Chondrocyte (in vitro differentiated cells): ENCODE measurements at regions not wholly inside any gene's neighbourhood (a gene's known extent, or its start where the extent isn't known, plus 50 kb on each side); places are given as distances from the start of the nearest gene placed in this dataset.
A peak's percentile ranks its signal among the peaks of the same experiment; 100 is the strongest.

Source experiments
- DNase-seq: peaks from one replicate; pipeline ENCODE4 v3.0.0; 2021; ENCODE audit warnings: mixed read lengths, low spot score
- H3K27ac Mint-ChIP-seq: one replicate; pipeline ENCODE4 v1.8.0; 2021; ENCODE audit warnings: mild to moderate bottlenecking, moderate library complexity, mixed read lengths; ENCODE audit not compliant: unreplicated experiment
- H3K27me3 Mint-ChIP-seq: 2 replicates; pipeline ENCODE4 v1.8.0; 2021; ENCODE audit warnings: low read depth, mixed read lengths
- H3K36me3 Mint-ChIP-seq: 2 replicates; pipeline ENCODE4 v1.8.0; 2021; ENCODE audit warnings: low read depth, mixed read lengths
- H3K4me1 Mint-ChIP-seq: 2 replicates; pipeline ENCODE4 v1.8.0; 2021; ENCODE audit warnings: low read depth, mild to moderate bottlenecking, mixed read lengths
- H3K4me3 Mint-ChIP-seq: one replicate; pipeline ENCODE4 v1.8.0; 2021; ENCODE audit warnings: mild to moderate bottlenecking, moderate library complexity, mixed read lengths; ENCODE audit not compliant: unreplicated experiment
- H3K9me3 Mint-ChIP-seq: 2 replicates; pipeline ENCODE4 v1.8.0; 2021; ENCODE audit warnings: low read depth, mixed read lengths
- TF ChIP-seq, protein P1 (sequence below): fragments of 200-600 bp; sonication (generic); IDR thresholded peaks from 2 replicates; pipeline ENCODE4 v1.5.0; 2021; ENCODE audit warnings: antibody characterized with exemption, mild to moderate bottlenecking, moderate library complexity

DNA sequence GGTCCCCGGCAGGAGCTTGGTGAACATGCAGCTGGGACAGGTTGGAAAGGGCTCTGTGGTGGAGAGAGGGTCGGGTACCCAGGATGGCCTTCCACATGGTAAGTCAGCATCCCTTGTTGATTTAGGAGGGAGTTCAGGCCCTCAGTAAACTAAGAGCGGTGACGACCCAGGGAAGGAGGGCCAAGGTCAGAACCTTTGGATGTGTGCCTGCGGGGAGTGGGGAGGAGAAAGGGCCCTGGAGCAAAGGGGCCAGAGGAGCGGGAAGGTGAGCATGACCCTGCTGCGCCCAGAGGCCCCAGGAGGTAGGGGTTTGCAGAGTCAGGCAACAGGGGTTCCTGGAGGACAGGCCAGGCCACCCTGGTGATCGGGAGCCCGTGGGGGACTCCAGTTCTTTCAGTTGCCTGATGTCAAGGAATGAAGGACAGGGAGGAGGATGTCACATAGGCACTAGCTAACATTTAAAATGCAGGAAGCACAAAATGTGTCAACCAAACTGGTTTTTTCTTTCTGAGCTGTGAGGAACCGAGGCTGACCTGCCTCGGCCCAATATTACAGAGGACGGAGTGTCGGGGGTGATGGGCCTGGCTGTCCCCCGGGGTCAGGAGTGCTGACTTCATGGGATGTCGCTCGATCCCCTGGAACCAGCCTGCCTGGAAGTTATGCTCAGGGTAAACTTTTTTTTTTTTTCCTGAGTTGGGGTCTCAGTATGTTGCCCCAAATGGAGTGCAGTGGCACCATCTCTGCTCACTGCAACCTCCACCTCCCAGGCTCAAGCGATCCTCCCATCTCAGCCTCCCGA is 117.4 kb upstream of the SLC45A1 start:
- TF ChIP-seq, protein P1, sequence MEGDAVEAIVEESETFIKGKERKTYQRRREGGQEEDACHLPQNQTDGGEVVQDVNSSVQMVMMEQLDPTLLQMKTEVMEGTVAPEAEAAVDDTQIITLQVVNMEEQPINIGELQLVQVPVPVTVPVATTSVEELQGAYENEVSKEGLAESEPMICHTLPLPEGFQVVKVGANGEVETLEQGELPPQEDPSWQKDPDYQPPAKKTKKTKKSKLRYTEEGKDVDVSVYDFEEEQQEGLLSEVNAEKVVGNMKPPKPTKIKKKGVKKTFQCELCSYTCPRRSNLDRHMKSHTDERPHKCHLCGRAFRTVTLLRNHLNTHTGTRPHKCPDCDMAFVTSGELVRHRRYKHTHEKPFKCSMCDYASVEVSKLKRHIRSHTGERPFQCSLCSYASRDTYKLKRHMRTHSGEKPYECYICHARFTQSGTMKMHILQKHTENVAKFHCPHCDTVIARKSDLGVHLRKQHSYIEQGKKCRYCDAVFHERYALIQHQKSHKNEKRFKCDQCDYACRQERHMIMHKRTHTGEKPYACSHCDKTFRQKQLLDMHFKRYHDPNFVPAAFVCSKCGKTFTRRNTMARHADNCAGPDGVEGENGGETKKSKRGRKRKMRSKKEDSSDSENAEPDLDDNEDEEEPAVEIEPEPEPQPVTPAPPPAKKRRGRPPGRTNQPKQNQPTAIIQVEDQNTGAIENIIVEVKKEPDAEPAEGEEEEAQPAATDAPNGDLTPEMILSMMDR = no peak
- Mint-ChIP-seq H3K4me3 (no peak overlapping the region), H3K9me3 (no peaks in the 10 kb centered on the region), H3K27me3 (no peaks in the 10 kb centered on the region), H3K36me3 (no peaks in the 10 kb centered on the region), H3K4me1 (peaks cover 87% of the 10 kb centered on the region), H3K27ac (peak overlapping the region; percentile 93)
- peak; percentile 40 for DNase-seq

DNA sequence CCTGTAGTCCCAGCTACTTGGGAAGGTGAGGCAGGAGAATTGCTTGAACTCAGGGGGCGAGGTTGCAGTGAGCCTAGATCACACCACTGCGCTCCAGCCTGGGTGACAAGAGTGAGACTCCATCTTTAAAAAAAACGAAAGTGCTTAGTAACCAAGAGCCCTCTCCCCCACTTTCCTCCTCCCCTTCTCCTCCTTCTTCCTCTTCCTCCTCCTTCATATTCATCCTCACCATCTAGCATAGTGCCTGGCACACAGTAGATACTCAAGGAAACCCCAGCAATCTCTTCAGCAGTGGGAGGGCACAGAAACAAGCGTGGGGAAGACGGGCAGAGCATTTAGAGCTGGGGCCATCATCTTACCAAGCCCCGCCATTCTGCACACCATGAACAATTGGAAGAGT is 119.4 kb upstream of the SLC45A1 start:
- peak overlapping the region; percentile 95 for H3K27ac Mint-ChIP-seq
- H3K4me1 Mint-ChIP-seq = peaks cover 85% of the 10 kb centered on the region
- DNase-seq = peak; percentile 4

DNA sequence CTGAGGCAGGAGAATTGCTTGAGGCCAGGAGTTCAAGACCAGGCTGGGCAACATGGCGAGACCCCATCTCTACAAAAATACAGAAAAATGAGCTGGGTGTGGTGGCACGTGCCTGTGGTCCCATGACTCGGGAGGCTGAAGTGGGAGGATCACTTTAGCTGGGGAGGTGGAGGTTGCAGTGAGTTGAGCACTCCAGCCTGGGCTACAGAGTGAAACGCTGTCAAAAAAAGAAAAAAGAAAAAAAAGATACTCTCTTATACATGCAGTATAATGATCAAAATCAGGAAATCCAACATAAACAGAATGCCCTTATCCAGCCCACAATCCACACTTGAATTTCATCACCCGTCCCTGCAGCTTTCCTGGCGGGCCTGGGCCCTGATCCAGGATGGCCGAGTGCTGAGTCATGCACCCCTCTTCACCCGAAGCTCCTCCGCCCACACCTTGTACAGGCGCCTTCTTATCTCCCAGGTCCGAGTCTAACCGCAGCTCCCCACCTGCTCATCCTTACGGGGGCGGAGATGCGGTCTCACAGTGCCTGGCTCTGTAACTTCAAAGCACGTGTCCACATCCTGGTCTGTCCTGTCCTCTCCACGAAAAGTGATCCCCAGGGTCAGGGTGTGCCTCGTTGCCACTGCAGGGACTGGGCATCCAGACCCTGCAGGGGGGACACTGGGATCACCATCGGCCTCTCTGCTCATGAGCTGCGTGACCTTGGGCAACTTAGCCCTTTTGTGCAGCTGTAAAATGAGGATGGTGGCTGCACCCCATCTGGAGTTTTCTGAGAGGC is 120.2 kb upstream of the SLC45A1 start:
- Mint-ChIP-seq H3K4me1 (peaks cover 77% of the 10 kb centered on the region), H3K27ac (peak overlapping the region; percentile 95), H3K36me3 (no peaks in the 10 kb centered on the region), H3K9me3 (no peaks in the 10 kb centered on the region), H3K4me3 (no peak overlapping the region), H3K27me3 (no peaks in the 10 kb centered on the region)
- DNase-seq = peak; percentile 88
- TF ChIP-seq, protein P1 = no peak

More for the DNA sequence above, 119.4 kb upstream of the SLC45A1 start:
- Mint-ChIP-seq H3K36me3 (no peaks in the 10 kb centered on the region), H3K27me3 (no peaks in the 10 kb centered on the region), H3K4me3 (no peak overlapping the region), H3K9me3 (no peaks in the 10 kb centered on the region)
- TF ChIP-seq, protein P1 = no peak

DNA sequence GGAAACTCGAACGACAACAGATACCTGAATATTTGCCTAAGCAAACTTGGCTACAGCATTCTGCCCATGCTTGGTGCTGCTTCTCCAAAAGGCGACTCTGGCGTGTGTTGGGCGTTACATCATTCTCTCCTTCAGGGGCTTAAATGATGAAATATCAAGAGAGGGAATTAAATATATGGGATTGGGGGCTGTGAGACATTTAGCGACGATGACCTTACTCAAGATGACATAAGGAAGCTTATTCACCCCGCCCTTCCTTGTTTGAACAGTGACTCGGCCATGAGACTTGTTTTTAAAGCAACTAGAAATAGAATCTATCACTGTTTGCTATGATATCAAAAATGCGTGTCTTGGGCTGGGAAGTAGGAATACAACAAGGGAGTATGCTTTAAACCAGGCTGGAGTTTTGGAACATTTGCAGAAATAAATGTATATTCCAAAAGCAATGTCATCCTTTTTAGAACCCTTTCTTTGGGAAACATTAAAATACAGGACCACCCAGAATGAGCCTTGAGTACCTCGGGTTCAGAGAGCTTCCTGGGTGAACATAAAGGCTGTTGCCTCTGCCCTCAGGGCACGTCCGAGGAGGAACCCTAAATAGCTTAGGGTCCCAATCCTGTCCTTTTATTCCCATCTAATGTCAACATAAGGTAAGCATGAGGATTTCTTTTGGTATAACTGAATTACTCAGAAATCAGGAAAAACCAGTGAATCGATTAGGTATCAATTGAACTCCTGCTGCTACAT is 123.3 kb upstream of the SLC45A1 start:
- Mint-ChIP-seq H3K36me3 (no peaks in the 10 kb centered on the region), H3K27me3 (no peaks in the 10 kb centered on the region), H3K9me3 (no peaks in the 10 kb centered on the region), H3K4me1 (peaks cover 54% of the 10 kb centered on the region), H3K4me3 (no peak overlapping the region), H3K27ac (peak overlapping the region; percentile 86)
- DNase-seq = peak; percentile 4
- TF ChIP-seq, protein P1 = no peak
